ENCODE measurements at regions not wholly inside any gene's neighbourhood (a gene's known extent, or its start where the extent isn't known, plus 50 kb on each side); places are given as distances from the start of the nearest gene placed in this dataset.

DNA sequence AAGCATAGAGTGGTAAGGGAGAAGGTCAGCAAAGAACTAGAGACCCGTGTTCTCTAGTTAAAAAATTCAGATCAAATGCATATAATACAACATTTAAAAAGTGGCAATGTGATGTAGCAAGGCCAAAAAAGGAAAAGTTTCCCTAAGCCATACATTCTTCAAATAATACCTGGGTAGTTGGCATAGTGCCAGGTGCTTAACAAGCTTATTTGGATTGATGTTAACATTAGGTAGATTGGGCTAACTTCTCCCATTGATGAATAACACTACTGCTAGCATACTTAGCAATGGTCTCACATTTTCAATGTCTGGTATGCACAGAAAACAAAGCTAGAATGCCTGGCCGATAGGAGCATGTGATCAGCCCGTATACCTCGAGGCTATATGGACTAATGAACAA, 283.6 kb upstream of the RARB start (continued):
- TF ChIP-seq CHD2 (IDR thresholded peaks at IDR 0.05; ENCODE audit: low read length) (no peak), RBBP5 (IDR thresholded peaks at IDR 0.05; ENCODE audit: borderline replicate concordance, low read depth, low read length) (no peak), SUZ12 (IDR thresholded peaks at IDR 0.05; ENCODE audit: low read length) (no peak), RNF2 (IDR thresholded peaks at IDR 0.05; ENCODE audit: borderline replicate concordance, low read depth, low read length, missing control alignments, poor library complexity, severe bottlenecking) (no peak), ATF2 (IDR thresholded peaks at IDR 0.05; ENCODE audit: low read length) (no peak)
- TF ChIP-seq, protein P1, sequence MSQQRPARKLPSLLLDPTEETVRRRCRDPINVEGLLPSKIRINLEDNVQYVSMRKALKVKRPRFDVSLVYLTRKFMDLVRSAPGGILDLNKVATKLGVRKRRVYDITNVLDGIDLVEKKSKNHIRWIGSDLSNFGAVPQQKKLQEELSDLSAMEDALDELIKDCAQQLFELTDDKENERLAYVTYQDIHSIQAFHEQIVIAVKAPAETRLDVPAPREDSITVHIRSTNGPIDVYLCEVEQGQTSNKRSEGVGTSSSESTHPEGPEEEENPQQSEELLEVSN (IDR thresholded peaks at IDR 0.05), result no peak

All from H1 (cell line).